ENCODE measurements at regions not wholly inside any gene's neighbourhood (a gene's known extent, or its start where the extent isn't known, plus 50 kb on each side); places are given as distances from the start of the nearest gene placed in this dataset.
"Not testable (repeated sequence)": the region's sequence is repeated elsewhere in the genome, so short reads cannot be mapped to it uniquely, and the experiment has no call there.

DNA sequence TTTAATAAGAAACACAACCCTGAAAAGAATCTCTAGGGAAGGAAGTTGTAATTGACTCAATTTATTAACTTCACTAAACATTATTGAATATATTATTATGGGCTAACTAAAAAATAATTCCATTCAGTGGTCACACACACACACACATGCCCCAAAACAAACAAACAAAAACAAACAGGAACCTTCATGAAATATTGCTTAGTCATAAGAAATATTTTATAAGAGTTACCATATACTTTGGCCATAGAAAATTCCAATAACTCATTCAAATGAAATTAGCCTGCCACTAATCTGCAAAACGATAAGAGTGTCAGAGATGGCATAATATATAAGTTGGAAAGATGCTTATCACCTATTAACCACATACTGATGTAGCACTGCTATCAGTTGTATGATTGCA lies 268.4 kb upstream of the AMIGO2 start:
- no peak for DNase-seq (ENCODE audit: low read depth)

- DNase-seq (ENCODE audit: low read depth), result no peak
These were observed 266.7 kb upstream of the AMIGO2 start for GRCh38 chr12:47346251-47347019.

DNA sequence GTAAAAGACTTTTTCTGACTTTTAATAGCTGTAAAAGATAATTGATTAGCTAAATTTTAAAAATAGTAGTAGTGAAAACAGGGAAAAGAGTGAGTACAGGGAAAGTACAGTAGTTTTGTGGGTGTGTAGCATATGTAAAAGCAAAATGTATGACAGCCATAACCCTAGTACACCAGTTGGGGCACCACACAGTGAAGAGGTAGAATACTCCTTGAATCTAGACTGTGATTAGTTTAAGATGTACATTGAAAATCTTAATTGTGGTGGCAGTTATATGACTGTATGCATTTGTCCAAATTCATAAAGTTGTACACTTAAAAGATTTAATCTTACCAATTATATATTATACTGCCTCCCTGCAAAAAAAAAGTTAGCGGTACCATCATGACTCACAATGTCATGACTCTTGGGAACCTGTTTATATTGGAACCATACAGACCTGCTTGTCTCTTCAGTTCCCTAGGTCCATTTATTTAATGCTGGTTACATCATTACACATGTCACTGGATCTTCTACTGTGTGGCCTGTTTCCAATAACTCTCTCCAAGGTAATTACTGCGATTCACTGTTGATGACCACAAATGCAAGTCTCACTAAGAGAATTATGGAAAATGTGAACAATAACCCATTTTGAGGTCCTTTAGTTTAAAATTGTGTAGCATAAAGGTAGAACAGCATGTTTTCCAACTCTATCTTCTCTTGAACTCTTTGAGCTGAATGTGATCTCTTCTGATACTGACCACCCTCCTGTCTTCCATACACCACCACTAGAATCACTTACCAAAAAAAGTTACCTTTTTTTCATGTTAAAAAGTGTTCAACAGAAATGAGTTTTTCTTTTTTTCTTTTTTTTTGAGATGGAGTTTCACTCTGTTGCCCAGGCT lies 264.2 kb upstream of the AMIGO2 start:
- DNase-seq (ENCODE audit: low read depth), result no peak

DNA sequence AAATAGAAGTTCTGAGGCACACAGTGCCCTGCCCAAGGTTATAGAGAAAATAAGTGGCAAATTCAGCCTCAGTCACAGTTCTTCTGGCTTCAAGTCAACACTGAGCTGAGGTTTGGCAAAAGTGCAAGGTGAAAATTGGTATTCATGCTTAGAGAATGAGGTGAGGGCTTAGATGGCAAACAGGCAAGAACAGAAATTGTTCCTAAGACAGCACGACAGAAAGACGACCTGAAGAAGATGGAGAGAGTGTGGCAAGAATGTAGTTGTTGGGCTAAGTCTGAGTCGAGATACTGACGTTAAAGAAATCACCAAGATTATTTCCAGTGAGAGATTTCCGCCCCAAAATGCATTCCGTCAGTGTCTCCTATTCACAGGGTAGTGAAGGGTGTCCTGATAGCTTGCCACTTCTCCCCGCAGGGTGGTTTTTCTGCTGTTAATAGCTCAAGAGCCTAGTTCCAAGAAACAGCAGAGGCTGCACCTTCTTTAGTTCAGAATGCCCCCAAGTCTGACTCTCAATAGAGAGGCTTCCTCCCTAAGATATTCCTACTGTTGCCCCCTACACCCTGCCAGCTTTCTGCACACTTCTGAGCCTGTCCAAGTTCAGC lies 260.8 kb upstream of the AMIGO2 start:
- DNase-seq (ENCODE audit: low read depth), result no peak

DNA sequence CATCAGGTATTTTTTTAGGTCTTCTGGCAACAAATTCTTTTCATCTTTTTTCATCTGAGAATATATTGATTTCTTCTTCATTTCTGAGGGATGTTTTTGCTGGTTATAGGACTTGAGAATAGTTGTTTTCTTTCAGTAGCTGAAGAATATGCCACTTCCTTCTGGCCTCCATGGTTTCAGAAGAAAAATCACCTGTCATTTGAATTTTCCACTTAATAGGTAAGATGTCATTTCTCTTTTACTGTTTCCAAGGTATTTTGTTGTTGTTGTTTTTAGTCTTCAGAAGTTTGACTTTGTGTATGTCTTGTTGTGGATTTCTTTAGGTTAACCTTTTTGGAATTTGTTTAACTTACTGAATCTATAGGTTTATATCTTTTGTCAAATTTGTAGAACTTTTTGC lies 257.8 kb upstream of the AMIGO2 start:
- DNase-seq (ENCODE audit: low read depth), result no peak

DNA sequence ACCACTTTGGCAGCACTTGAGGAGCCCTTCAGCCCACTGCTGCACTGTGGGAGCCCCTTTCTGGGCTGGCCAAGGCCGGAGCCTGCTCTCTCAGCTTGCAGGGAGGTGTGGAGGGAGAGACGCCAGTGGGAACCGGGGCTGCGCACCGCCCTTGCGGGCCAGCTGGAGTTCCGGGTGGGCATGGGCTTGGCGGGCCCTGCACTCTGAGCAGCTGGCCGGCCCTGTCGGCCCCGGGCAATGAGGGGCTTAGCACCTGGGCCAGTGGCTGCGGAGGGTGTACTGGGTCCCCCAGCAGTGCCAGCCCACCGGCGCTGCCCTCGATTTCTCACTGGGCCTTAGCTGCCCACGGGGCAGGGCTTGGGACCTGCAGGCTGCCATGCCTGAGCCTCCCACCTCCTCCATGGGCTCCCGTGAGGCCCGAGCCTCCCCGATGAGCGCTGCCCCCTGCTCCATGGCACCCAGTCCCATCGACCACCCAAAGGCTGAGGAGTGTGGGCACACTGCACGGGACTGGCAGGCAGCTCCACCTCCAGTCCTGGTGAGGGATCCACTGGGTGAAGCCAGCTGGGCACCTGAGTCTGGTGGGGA lies 253.6 kb upstream of the AMIGO2 start:
- DNase-seq (ENCODE audit: low read depth), result not testable (repeated sequence)

DNA sequence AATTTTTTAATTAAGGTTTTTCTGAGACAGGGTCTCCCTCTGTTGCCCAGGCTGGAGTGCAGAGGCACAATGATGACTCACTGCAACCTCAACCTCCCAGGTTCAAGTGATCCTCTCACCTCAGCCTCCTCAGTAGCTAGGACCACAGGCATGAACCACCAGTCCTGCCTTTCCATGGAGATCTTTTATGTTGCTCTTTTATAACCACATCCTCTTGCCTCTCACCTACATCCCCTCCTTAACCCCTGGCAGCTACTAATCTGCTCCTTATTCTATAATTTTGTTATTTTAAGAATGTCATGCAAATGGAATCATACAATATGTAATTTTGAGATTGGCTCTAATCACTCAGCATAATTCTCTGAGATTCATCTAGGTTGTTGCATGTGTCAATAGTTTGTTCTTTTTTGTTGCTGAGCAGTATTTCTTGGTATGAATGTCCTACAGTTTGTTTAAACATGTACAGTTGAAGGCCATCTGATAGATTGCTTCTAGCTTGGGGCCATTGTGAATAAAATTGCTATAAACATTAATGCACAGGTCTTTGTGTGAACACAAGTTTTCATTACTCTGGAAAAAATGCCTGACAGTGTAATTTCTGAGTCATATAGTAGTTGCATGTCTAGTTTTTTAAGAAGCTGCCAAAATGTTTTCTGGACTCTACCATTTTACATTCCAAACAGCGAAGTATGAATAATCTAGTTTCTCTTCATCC lies 249.2 kb upstream of the AMIGO2 start:
- DNase-seq (ENCODE audit: low read depth), result no peak

GRCh38 chr12:47326190-47326589 lies 246.4 kb upstream of the AMIGO2 start:
- no peak for DNase-seq (ENCODE audit: low read depth)

DNA sequence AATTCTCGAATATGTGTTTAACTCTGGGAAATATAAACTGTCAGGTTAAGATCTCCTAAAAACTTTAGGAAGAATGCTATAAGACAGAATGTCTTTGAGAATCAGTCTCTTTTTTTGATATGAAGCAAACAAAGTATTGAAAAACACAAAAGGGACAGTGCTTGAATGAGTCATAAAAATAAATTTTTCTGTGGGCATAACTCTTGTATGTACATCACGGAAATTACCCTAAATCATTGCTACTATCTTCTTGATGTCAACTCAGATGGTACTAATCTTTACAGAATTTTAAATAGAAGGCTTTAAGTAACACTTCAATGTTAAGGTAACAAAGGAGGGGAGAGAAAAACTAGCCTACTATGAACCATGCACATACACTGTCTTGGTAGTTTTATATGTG lies 244.0 kb upstream of the AMIGO2 start:
- no peak for DNase-seq (ENCODE audit: low read depth)

DNA sequence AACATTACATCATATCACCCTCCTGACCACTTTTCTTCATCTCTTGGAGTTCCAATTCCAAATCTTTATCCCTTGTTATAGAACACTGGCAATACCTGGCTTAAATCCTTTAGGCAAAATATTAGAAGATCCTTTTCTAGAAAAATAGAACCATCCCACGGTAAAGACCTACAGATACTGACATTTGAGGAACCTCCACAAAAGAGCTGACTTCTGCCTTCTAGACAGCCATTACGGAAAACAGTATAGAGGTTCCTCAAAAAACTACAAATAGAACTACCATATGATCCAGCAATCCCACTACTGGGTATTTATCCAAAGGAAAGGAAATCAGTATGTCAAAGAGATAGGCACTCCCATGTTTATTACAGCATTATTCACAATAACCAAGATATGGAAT lies 241.7 kb upstream of the AMIGO2 start:
- no peak for DNase-seq (ENCODE audit: low read depth)

DNA sequence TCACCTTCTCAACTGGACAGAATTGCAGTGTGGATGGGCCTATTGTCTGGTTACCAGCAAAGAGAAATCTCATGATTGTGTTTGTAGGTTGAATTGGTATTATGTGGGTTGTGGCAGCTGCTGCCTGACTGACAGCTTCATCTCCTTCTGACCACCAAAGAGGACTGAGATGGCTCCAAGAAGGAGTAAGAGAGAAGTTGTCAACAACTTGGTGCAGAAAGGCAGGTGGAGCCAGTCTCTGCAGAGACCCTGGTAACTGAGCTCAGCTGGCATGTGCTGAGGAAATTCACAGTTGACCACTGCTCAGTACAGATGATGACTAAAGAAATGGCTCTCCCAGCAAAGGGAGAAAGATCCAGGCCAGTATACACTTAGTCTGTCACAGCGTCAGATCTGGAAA lies 240.0 kb upstream of the AMIGO2 start:
- no peak for DNase-seq (ENCODE audit: low read depth)

GRCh38 chr12:47318963-47319362 lies 239.2 kb upstream of the AMIGO2 start:
- DNase-seq (ENCODE audit: low read depth), result no peak

DNA sequence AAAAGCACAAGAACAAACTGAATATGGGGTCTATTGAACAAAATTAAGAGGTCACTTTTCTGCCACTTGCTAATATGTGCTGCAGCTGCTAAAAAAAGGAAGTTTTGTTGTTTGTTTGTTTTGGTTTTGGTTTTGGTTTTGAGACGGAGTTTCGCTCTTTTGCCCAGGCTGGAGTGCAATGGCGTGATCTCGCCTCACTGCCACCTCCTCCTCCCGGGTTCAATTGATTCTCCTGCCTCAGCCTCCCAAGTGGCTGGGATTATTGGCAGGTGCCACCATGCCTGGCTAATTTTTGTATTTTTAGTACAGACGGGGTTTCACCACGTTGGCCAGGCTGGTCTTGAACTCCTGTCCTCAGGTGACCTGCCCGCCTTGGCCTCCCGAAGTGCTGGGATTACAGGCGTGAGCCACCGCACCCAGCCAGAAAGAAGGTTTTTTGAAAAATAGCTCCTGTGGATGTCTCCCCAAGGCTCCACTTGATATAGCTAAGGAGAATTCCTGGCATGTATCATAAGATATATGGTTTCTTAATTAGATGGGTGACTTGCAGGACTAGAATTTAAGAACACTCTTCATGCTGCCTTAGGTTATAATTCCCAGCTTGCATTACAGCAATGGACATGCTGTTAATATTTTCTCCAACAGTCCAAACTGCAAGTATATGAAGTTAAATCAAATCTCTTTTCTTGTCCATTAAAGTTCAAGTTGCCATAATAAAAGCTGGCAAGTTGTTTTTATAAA lies 237.6 kb upstream of the AMIGO2 start:
- no peak for DNase-seq (ENCODE audit: low read depth)

GRCh38 chr12:47316609-47317049 lies 236.9 kb upstream of the AMIGO2 start:
- no peak for DNase-seq (ENCODE audit: low read depth)

- no peak for DNase-seq (ENCODE audit: low read depth)
These were observed 235.2 kb upstream of the AMIGO2 start for GRCh38 chr12:47314996-47315395.

DNA sequence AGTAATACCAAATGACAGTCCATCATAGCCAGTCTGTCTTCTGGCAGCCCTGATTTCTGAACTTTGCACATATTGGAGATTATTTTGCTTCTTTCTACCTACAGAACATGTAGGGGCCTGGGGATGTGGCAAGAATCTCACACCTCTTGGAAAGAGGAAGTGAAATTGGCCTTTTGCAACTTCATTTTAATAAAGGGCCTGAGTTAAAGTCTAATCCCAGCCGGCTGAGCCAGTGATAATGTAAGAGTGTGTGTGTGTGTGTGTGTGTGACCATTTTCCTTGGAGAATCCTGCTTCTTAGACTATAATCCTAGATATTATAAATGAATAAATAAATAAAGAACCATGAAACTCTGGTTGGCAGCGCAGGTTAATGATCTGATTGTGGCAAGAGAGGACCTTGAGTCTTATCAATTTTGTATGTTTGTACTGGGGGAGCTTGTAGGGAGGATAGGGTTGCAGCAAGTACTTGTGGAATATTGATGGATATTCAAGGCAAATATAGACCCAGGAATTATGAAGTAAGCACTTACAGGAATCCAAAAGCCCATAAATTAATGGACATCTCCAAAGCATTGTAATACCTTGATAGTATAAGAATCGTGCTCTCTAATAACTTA lies 233.2 kb upstream of the AMIGO2 start:
- no peak for DNase-seq (ENCODE audit: low read depth)

DNA sequence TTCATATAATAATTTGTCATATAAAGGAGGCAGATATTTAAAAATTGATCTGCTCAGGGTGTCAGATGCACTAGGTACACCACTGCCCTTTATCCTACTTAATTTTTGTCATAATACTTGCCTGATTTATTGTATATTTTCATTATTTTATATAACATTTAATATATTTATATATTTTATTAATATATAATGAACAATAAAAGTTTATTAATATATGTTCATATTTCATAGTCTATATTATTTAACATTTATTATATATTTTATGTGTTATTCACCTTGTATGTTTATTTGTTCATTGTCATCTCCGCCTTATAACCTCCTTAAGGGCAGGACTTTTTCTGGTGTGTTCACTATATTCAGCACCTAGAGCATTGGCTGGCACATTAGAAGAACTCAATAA lies 232.4 kb upstream of the AMIGO2 start:
- no peak for DNase-seq (ENCODE audit: low read depth)

DNA sequence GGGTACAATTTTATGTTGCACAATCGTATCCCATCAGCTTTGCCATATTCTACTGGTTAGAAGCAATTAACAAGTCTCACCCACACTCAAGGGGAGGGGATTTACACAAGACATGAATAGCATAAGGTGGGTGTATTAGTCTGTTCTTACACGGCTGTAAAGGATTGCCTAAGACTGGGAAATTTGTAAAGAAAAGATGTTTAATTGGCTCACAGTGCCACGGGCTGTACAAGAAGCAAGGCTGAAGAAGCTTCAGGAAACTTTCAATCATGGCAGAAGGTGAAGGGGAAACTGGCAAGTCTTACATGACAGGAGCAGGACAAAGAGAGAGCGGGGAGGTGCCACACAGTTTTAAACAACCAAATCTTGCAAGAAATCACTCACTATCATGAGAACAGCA lies 231.8 kb upstream of the AMIGO2 start:
- DNase-seq (ENCODE audit: low read depth), result no peak

DNA sequence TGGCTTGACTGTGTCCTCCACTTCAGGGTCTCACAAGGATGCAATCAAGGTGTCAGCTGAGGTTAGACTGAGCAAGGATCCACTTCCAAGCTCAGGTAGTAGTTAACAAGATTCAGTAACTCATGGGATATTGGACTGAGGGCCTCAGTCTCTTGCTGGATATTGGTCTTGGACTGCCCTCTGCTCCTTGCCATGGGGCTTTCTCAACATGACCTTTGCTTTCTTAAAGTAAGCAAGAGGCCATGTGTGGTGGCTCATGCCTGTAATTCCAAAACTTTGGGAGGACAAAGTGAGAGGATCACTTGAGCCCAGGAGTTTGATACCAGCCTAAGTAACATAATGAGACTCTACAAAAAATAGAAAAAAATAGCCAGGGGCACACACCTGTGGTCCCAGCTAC lies 231.3 kb upstream of the AMIGO2 start:
- DNase-seq (ENCODE audit: low read depth), result no peak

GRCh38 chr12:47308672-47309071 lies 228.9 kb upstream of the AMIGO2 start:
- no peak for DNase-seq (ENCODE audit: low read depth)
